A673 (cell line): ENCODE measurements at regions not wholly inside any gene's neighbourhood (a gene's known extent, or its start where the extent isn't known, plus 50 kb on each side); places are given as distances from the start of the nearest gene placed in this dataset.

Source experiments
- BruUV-seq: library from RNA; stranded (reverse); fragments of 400-500 nt; replicated peaks from 2 replicates; lab custom pipeline; 2021; lab: Mats Ljungman, UMichigan
- CTCF ChIA-PET: fragments of 300-600 bp; sonication (Branson Sonifier 250); formaldehyde crosslinking; loops from one replicate; lab custom pipeline; 2022; ENCODE audit warnings: antibody characterized with exemption; lab: Charles Lee
- POLR2A ChIA-PET: fragments of 300-600 bp; sonication (Branson Sonifier 250); formaldehyde crosslinking; loops from one replicate; lab custom pipeline; 2022; ENCODE audit warnings: antibody characterized with exemption; ENCODE audit not compliant: low non-redundant PET; lab: Charles Lee
- DNase-seq: peaks from one replicate; pipeline ENCODE4 v3.0.0-alpha.2; 2015; ENCODE audit warnings: low spot score
- H3K27ac ChIP-seq: fragments of 200-600 bp; sonication (generic); 2 replicates; pipeline ENCODE4 v1.5.1; 2016; ENCODE audit warnings: mixed run types, low read depth, mild to moderate bottlenecking, mixed read lengths, antibody characterized with exemption, low read length; ENCODE audit not compliant: poor library complexity, severe bottlenecking
- H3K27me3 ChIP-seq: fragments of 200-600 bp; sonication (generic); replicated peaks from 2 replicates; pipeline ENCODE4 v1.6.1; 2017; ENCODE audit warnings: mixed run types, low read depth, mild to moderate bottlenecking, mixed read lengths, antibody characterized with exemption, low read length; ENCODE audit not compliant: insufficient read depth, poor library complexity
- H3K36me3 ChIP-seq: fragments of 200-600 bp; sonication (generic); 2 replicates; pipeline ENCODE4 v1.6.1; 2016; ENCODE audit warnings: mixed run types, mild to moderate bottlenecking, mixed read lengths, antibody characterized with exemption, low read length; ENCODE audit not compliant: insufficient read depth, poor library complexity, severe bottlenecking
- H3K4me1 ChIP-seq: fragments of 200-600 bp; sonication (generic); 2 replicates; pipeline ENCODE4 v1.6.1; 2017; ENCODE audit warnings: mixed run types, mild to moderate bottlenecking, mixed read lengths, antibody characterized with exemption, low read length; ENCODE audit not compliant: insufficient read depth, poor library complexity, severe bottlenecking
- H3K4me3 ChIP-seq: fragments of 200-600 bp; sonication (generic); 2 replicates; pipeline ENCODE4 v1.5.1; 2016; ENCODE audit warnings: low read depth, mixed run types, mild to moderate bottlenecking, mixed read lengths, low read length; ENCODE audit not compliant: poor library complexity, severe bottlenecking
- H3K9me3 ChIP-seq: fragments of 200-600 bp; sonication (generic); 2 replicates; pipeline ENCODE4 v1.6.1; 2016; ENCODE audit warnings: mixed run types, low read depth, mild to moderate bottlenecking, mixed read lengths, antibody characterized with exemption, low read length; ENCODE audit not compliant: poor library complexity, severe bottlenecking
- EZH2 ChIP-seq: fragments of 200-600 bp; sonication (generic); IDR thresholded peaks from 2 replicates; pipeline ENCODE4 v1.6.1; 2017; ENCODE audit warnings: borderline replicate concordance, low read depth, mild to moderate bottlenecking, mixed read lengths, antibody characterized with exemption, low read length; ENCODE audit not compliant: poor library complexity, severe bottlenecking
- intact Hi-C: fragments of 100-400 bp; cut with micrococcal nuclease; formaldehyde crosslinking; loops from one replicate; pipeline ENCODE4 v1.10.0; 2022; ENCODE audit not compliant: unreplicated experiment
- TF ChIP-seq, protein P1 (sequence below): fragments of 300-800, 200-600 bp; sonication (generic); conservative IDR thresholded peaks from 2 replicates; pipeline ENCODE4 v1.5.1; 2017; ENCODE audit warnings: low read depth, mild to moderate bottlenecking, antibody characterized with exemption, low read length, moderate library complexity, mixed read lengths

DNA sequence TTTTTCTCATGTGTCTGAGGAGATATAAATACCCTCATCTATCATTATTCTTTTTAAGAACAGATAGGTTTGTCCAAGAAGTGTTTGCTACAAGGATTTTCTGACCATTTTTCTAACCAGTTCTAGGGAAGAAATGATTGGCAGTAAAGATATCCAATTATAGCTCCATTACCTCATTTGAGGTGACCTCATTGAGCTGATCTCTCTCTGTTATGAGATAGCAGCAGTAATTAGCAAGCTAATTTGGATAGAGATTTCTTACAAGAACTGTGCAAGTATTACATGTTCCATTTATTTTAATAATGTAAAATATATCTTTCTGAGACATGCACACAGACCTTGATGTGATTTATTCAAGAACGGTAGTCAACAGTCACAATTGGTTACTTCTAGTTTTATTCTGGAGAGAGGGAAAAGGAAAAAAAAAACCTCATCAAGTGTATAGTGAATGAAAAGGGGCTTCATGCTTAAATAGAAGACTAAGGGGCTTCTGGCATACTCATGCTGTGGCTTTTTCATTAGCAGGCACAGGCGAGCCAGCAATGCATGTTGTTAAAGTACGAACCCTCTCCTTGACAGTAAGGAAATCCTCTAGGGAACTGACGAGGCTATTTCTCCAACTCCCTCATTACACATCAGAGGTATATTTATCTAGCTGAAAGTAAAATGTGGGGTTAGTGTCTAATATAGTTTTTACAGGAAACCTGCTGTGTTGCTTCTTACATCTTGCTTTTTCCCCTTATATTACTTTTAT is 127.3 kb downstream of the NUDT12 start:
- H3K27ac ChIP-seq, result no peak overlapping the region
- intact Hi-C loops, result no loop called here
- H3K27me3 ChIP-seq, result no peaks in the 10 kb centered on the region
- no peak for DNase-seq
- H3K36me3 ChIP-seq, result no peaks in the 10 kb centered on the region
- POLR2A ChIA-PET, result no interaction called here
- no peak for TF ChIP-seq EZH2
- TF ChIP-seq, protein P1, sequence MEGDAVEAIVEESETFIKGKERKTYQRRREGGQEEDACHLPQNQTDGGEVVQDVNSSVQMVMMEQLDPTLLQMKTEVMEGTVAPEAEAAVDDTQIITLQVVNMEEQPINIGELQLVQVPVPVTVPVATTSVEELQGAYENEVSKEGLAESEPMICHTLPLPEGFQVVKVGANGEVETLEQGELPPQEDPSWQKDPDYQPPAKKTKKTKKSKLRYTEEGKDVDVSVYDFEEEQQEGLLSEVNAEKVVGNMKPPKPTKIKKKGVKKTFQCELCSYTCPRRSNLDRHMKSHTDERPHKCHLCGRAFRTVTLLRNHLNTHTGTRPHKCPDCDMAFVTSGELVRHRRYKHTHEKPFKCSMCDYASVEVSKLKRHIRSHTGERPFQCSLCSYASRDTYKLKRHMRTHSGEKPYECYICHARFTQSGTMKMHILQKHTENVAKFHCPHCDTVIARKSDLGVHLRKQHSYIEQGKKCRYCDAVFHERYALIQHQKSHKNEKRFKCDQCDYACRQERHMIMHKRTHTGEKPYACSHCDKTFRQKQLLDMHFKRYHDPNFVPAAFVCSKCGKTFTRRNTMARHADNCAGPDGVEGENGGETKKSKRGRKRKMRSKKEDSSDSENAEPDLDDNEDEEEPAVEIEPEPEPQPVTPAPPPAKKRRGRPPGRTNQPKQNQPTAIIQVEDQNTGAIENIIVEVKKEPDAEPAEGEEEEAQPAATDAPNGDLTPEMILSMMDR, result no peak
- H3K4me3 ChIP-seq, result no peak overlapping the region
- BruUV-seq, result no TSS peak
- H3K4me1 ChIP-seq, result no peaks in the 10 kb centered on the region
- peaks cover 3% of the 10 kb centered on the region for H3K9me3 ChIP-seq
- CTCF ChIA-PET, result no interaction called here

DNA sequence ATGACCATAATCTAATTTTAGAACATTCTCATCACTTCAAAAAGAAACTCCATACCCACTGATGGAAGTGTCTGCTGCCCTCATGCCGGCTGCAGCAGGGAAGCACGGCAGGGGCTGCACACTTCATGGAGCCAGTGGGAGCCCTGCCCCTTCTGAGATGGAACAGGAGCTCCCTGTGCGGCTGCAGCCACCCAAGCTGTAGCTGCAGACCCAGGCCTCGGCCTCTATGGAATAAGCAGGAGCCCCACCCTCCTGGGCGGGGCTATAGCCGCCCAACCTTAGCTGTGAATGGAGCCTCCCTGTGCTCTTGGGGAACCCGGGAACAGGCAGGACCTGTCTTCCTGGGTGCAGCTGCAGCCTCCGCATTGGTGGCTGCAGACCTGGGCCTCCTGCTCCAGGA is 128.5 kb downstream of the NUDT12 start:
- no peaks in the 10 kb centered on the region for H3K27me3 ChIP-seq
- H3K4me3 ChIP-seq, result no peak overlapping the region
- no peaks in the 10 kb centered on the region for H3K4me1 ChIP-seq
- TF ChIP-seq, protein P1, result no peak
- no peak for TF ChIP-seq EZH2
- no peak for DNase-seq
- no peak overlapping the region for H3K27ac ChIP-seq
- POLR2A ChIA-PET, result no interaction called here
- no TSS peak for BruUV-seq
- CTCF ChIA-PET, result no interaction called here
- no peaks in the 10 kb centered on the region for H3K9me3 ChIP-seq
- intact Hi-C loops, result no loop called here
- H3K36me3 ChIP-seq, result no peaks in the 10 kb centered on the region

DNA sequence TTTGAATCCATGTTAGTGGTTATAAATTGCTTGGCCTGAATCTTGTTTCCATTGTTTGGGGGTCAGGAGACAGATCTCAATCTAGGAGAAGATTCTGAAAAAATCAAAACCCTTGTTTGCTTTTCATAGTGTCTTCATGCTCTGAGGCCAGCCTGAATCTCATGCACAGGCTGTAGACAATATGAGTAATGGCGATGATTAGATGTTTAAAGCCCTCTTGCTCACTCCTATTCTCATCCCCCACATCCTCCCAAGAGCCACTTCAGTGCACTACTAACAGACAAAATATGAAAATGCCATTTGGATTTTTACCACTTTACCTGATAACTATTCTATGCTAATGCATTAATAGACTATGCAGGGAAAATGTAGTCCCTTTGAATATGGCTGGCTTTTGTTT is 129.4 kb downstream of the NUDT12 start:
- BruUV-seq, result no TSS peak
- Histone ChIP-seq H3K4me1 (no peaks in the 10 kb centered on the region), H3K27ac (no peak overlapping the region), H3K27me3 (no peaks in the 10 kb centered on the region), H3K36me3 (no peaks in the 10 kb centered on the region), H3K9me3 (no peaks in the 10 kb centered on the region), H3K4me3 (no peak overlapping the region)
- POLR2A ChIA-PET, result no interaction called here
- CTCF ChIA-PET, result no interaction called here
- intact Hi-C loops, result no loop called here
- no peak for TF ChIP-seq EZH2
- TF ChIP-seq, protein P1, result no peak
- DNase-seq, result no peak
